ENCODE measurements at regions not wholly inside any gene's neighbourhood (a gene's known extent, or its start where the extent isn't known, plus 50 kb on each side); places are given as distances from the start of the nearest gene placed in this dataset.

- ChIA-PET CTCF (no interaction called here), POLR2A (no interaction called here)
- DNase-seq (ENCODE audit: low read depth) = no peak
Measured at GRCh38 chr3:16086690-16087089, 87.8 kb upstream of the GALNT15 start.

GRCh38 chr3:16088496-16088895, 86.0 kb upstream of the GALNT15 start:
- TF ChIP-seq, protein P1, sequence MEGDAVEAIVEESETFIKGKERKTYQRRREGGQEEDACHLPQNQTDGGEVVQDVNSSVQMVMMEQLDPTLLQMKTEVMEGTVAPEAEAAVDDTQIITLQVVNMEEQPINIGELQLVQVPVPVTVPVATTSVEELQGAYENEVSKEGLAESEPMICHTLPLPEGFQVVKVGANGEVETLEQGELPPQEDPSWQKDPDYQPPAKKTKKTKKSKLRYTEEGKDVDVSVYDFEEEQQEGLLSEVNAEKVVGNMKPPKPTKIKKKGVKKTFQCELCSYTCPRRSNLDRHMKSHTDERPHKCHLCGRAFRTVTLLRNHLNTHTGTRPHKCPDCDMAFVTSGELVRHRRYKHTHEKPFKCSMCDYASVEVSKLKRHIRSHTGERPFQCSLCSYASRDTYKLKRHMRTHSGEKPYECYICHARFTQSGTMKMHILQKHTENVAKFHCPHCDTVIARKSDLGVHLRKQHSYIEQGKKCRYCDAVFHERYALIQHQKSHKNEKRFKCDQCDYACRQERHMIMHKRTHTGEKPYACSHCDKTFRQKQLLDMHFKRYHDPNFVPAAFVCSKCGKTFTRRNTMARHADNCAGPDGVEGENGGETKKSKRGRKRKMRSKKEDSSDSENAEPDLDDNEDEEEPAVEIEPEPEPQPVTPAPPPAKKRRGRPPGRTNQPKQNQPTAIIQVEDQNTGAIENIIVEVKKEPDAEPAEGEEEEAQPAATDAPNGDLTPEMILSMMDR (IDR thresholded peaks at IDR 0.05; ENCODE audit: insufficient read depth, low read depth, low read length) = no peak
- no peaks in the 10 kb centered on the region for H3K36me3 ChIP-seq (ENCODE audit: control insufficient read depth, insufficient read depth, low read length)
- H3K27me3 ChIP-seq (ENCODE audit: control insufficient read depth, insufficient read depth, low read length) = no peaks in the 10 kb centered on the region
- no peak overlapping the region for H3K4me3 ChIP-seq (ENCODE audit: low read depth, low read length)
- DNase-seq (ENCODE audit: low read depth) = no peak
- POLR2A ChIA-PET = no interaction called here
- CTCF ChIA-PET = interaction anchor here (1.8 to 2.0 kb wide), 2 partner anchors 90 to 276 kb away, joined by 4 to 10 read pairs; no protein-coding TSS in a partner anchor

More at GRCh38 chr3:16086690-16087089, 87.8 kb upstream of the GALNT15 start:
- Histone ChIP-seq H3K27me3 (ENCODE audit: control insufficient read depth, insufficient read depth, low read length) (no peaks in the 10 kb centered on the region), H3K4me3 (ENCODE audit: low read depth, low read length) (no peak overlapping the region), H3K36me3 (ENCODE audit: control insufficient read depth, insufficient read depth, low read length) (no peaks in the 10 kb centered on the region)
- TF ChIP-seq, protein P1 (IDR thresholded peaks at IDR 0.05; ENCODE audit: insufficient read depth, low read depth, low read length) = no peak

DNA sequence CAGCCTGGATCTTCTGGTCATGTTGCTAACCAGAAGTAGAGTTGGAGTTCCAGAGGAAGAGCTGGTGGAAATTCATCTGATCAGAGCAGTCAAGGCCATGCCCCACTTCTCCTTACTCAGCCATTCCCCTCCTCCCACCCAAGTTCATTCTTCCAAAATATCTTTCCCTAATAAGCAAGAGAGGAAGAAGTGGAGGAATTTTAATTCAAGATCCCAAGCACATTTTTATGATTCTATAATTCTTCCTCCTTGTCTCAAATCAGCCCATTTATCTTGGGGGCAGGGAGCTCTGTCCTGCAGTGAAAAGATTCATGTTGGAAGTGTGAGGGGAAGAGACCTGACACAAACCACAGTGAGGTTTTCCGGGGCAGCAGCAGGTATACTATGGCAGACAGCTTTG, 85.0 kb upstream of the GALNT15 start:
- Histone ChIP-seq H3K27me3 (ENCODE audit: control insufficient read depth, insufficient read depth, low read length) (no peaks in the 10 kb centered on the region), H3K36me3 (ENCODE audit: control insufficient read depth, insufficient read depth, low read length) (no peaks in the 10 kb centered on the region), H3K4me3 (ENCODE audit: low read depth, low read length) (no peak overlapping the region)
- TF ChIP-seq, protein P1 (IDR thresholded peaks at IDR 0.05; ENCODE audit: insufficient read depth, low read depth, low read length) = no peak
- no peak for DNase-seq (ENCODE audit: low read depth)
- CTCF ChIA-PET = interaction anchor here (1.3 to 2.8 kb wide), 6 partner anchors 14 to 277 kb away, joined by 3 to 10 read pairs (median 4); no protein-coding TSS in a partner anchor
- POLR2A ChIA-PET = interaction anchor here (0.7 to 1.6 kb wide), 2 partner anchors 12 to 14 kb away, joined by 3 to 6 read pairs; no protein-coding TSS in a partner anchor

DNA sequence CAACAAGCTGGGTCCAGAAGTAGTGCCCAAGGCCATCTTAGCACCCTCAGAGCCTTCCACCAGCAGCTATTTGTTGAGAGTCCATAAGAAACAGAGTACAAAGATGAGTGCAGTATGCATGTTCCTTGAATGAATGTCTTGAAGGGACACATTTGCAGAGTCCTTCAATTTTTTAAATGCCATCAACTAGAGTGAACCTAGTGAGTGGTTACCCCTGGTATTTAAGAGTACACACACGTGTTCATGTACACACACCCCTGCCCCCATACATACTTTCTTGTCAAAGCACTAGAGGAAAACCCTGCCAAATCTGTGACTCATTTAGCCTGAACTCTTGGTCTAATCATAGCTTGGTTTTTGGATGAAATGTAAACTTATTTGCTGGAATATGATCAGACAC, 84.5 kb upstream of the GALNT15 start:
- POLR2A ChIA-PET = interaction anchor here (0.7 to 1.6 kb wide), 3 partner anchors 12 to 29 kb away, joined by 3 to 6 read pairs (median 4); no protein-coding TSS in a partner anchor
- DNase-seq (ENCODE audit: low read depth) = peak; percentile 91
- CTCF ChIA-PET = interaction anchor here (0.8 to 2.8 kb wide), 7 partner anchors 13 to 278 kb away, joined by 3 to 10 read pairs (median 4); no protein-coding TSS in a partner anchor
- H3K27me3 ChIP-seq (ENCODE audit: control insufficient read depth, insufficient read depth, low read length) = no peaks in the 10 kb centered on the region
- no peak overlapping the region for H3K4me3 ChIP-seq (ENCODE audit: low read depth, low read length)
- no peaks in the 10 kb centered on the region for H3K36me3 ChIP-seq (ENCODE audit: control insufficient read depth, insufficient read depth, low read length)
- TF ChIP-seq, protein P1 (IDR thresholded peaks at IDR 0.05; ENCODE audit: insufficient read depth, low read depth, low read length) = no peak

- Histone ChIP-seq H3K27me3 (ENCODE audit: control insufficient read depth, insufficient read depth, low read length) (no peaks in the 10 kb centered on the region), H3K36me3 (ENCODE audit: control insufficient read depth, insufficient read depth, low read length) (no peaks in the 10 kb centered on the region), H3K4me3 (ENCODE audit: low read depth, low read length) (no peak overlapping the region)
- CTCF ChIA-PET = interaction anchor here (0.8 to 2.8 kb wide), 5 partner anchors 12 to 50 kb away, joined by 3 to 8 read pairs (median 3); no protein-coding TSS in a partner anchor
- TF ChIP-seq, protein P1 (IDR thresholded peaks at IDR 0.05; ENCODE audit: insufficient read depth, low read depth, low read length) = no peak
- DNase-seq (ENCODE audit: low read depth) = no peak
- POLR2A ChIA-PET = interaction anchor here (1.0 to 1.6 kb wide), 2 partner anchors 13 to 30 kb away, joined by 4 to 6 read pairs; no protein-coding TSS in a partner anchor
Measured at GRCh38 chr3:16090706-16091105, 83.8 kb upstream of the GALNT15 start.
